Heart left ventricle (tissue), 16 donors: ENCODE measurements at regions not wholly inside any gene's neighbourhood (a gene's known extent, or its start where the extent isn't known, plus 50 kb on each side); places are given as distances from the start of the nearest gene placed in this dataset.

Source experiments
- ATAC-seq, 4 donors: fragments of 200-7000 bp; cut with Tn5 transposase; one replicate each; pipeline ENCODE4 v1.9.1; 2020 to 2022; ENCODE audit warnings: moderate library complexity in 4 of 4, mild to moderate bottlenecking in 3 of 4, moderate number of reproducible peaks in 1 of 4
- DNase-seq, 5 donors: peaks; one replicate each; pipeline ENCODE4 v3.0.0-alpha.2; 2020
- H3K27ac ChIP-seq, 12 donors: fragments of 200-600 bp; sonication (generic) in 4 of 12; one replicate each; pipeline versions ENCODE4 v1.5.0 to v1.8.0; 2016 to 2022; ENCODE audit warnings: mild to moderate bottlenecking in 2 of 12
- H3K27me3 ChIP-seq, 9 donors: fragments of 200-600 bp; sonication (generic) in 2 of 9; one replicate each; pipeline versions ENCODE4 v1.5.1 to v1.8.0; 2016 to 2022; ENCODE audit warnings: mild to moderate bottlenecking in 3 of 9
- H3K36me3 ChIP-seq, 9 donors: fragments of 200-600 bp; sonication (generic) in 2 of 9; one replicate each; pipeline versions ENCODE4 v1.5.0 to v1.8.0; 2018 to 2022; ENCODE audit warnings: mild to moderate bottlenecking in 2 of 9
- H3K4me1 ChIP-seq, 12 donors: fragments of 200-600 bp; sonication (generic) in 4 of 12; one replicate each; pipeline versions ENCODE4 v1.5.0 to v1.8.0; 2016 to 2022; ENCODE audit warnings: mild to moderate bottlenecking in 3 of 12
- H3K4me3 ChIP-seq, 12 donors: fragments of 200-600 bp; sonication (generic) in 4 of 12; one replicate each; pipeline versions ENCODE4 v1.5.0 to v1.8.0; 2017 to 2022; ENCODE audit warnings: mild to moderate bottlenecking in 9 of 12, moderate library complexity in 4 of 12
- H3K9me3 ChIP-seq, 12 donors: fragments of 200-600 bp; sonication (generic) in 4 of 12; one replicate each; pipeline versions ENCODE4 v1.5.0 to v1.8.0; 2016 to 2022; ENCODE audit warnings: mild to moderate bottlenecking in 1 of 12
- POLR2A ChIP-seq, 2 donors: fragments of 450-650 bp; IDR thresholded peaks; one replicate each; pipeline ENCODE4 v1.6.1; 2017; ENCODE audit warnings: antibody characterized with exemption in 2 of 2, mild to moderate bottlenecking in 2 of 2, moderate library complexity in 2 of 2
- WGBS, 4 donors: extraction: QIAGEN DNeasy Blood & Tissue Kit in 2 of 4; methylation state at CpG; one replicate each; pipeline versions ENCODE4 v1.1.5 to v1.1.7; 2013 to 2018; 5-methylcytosine and 5-hydroxymethylcytosine counted together
- intact Hi-C, 10 donors: fragments of 100-400 bp; cut with DNase I; formaldehyde crosslinking; loops; one replicate each; pipeline versions ENCODE4 v1.11.1 to v1.14.2; 2022
- TF ChIP-seq, protein P1 (sequence below), 12 donors: fragments of 200-600 bp; sonication (generic) in 4 of 12; IDR thresholded peaks; one replicate each; pipeline versions ENCODE4 v1.5.0 to v1.8.0; 2018 to 2022; ENCODE audit warnings: antibody characterized with exemption in 12 of 12, mild to moderate bottlenecking in 5 of 12
- donor health status: ischemic (EF 13 %, LVEDD 7.1; RV severe dilation, severe dysfunction).
- donor health status: healthy with polysubstance abuse.
- donor health status: DM: no; HTN: yes; CAD: no.
- donor health status: DM: no; HTN: no; CAD: no.
- donor health status: ischemic (EF 25% LVEDD 6.9; RV normal size, moderate dysfunction).
- donor health status: ischemic (EF 25% LVEDD 5.7; RV mildly dilated, moderate dysfunction).
- donor health status: healthy.
- donor health status: DM: yes; HTN: yes; CAD: no.
- donor health status: ischemic (EF 35%, LVEDD 5.7; RV mildly dilated, moderate dysfunction).
- donor health status: nonischemic (EF 11% LVEDD 7.7; RV severe dilation, severe dysfunction).
- donor health status: DM: yes; HTN: yes; CAD: no.
- donor health status: PGD.
- donor health status: ischemic (EF 29% LVEDD 5.4; RV normal size, mild dysfunction).
- donor health status: nonischemic (EF 23%, LVEDD 6.1; RV moderate dilation, normal function).

DNA sequence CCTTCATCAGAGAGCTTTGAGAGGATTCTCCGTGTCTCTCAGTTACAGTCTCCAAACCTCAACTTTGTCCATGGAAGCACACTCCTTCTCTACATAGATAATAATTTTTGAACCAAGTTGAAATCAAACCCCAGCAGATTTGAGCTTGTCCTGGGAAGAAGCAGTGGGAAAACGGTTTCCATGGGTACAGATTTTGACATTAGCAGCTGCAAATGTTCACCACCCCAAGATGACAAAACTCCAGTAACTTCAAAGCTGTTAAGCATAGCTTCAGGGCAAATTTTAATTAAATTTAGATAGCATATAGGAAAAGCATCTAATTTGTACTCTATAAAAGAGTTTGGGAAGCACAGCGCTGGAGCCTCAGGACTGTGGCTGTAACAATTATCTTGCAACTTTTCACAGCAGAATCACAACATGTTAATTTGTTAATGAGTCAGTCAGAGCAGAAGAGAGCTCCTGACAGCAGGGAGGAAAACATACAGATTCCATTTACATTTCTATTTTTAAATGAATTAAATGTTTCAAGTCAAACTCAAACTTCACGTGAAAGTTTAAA lies 240.7 kb downstream of the BMP7 start:
- DNase-seq (no peak), ATAC-seq (no peak)
- Histone ChIP-seq H3K4me1 (no peaks in the 10 kb centered on the region), H3K27me3 (peaks cover 0 to 50% (median 14%) of the 10 kb centered on the region in 9 donors), H3K4me3 (no peak overlapping the region), H3K27ac (no peak overlapping the region), H3K36me3 (no peaks in the 10 kb centered on the region), H3K9me3 (no peaks in the 10 kb centered on the region)
- WGBS, 4 donors = 52 to 60% (median 57%) methylated on average over 4 of the region's 4 CpGs
- TF ChIP-seq, protein P1, sequence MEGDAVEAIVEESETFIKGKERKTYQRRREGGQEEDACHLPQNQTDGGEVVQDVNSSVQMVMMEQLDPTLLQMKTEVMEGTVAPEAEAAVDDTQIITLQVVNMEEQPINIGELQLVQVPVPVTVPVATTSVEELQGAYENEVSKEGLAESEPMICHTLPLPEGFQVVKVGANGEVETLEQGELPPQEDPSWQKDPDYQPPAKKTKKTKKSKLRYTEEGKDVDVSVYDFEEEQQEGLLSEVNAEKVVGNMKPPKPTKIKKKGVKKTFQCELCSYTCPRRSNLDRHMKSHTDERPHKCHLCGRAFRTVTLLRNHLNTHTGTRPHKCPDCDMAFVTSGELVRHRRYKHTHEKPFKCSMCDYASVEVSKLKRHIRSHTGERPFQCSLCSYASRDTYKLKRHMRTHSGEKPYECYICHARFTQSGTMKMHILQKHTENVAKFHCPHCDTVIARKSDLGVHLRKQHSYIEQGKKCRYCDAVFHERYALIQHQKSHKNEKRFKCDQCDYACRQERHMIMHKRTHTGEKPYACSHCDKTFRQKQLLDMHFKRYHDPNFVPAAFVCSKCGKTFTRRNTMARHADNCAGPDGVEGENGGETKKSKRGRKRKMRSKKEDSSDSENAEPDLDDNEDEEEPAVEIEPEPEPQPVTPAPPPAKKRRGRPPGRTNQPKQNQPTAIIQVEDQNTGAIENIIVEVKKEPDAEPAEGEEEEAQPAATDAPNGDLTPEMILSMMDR (IDR thresholded peaks at IDR 0.05) = no peak
- no peak for TF ChIP-seq POLR2A (IDR thresholded peaks at IDR 0.05)
- intact Hi-C loops = loop anchor here in 1 of 10 donors (10.0 kb wide), 1 partner anchor 61 kb away; no protein-coding TSS in a partner anchor

DNA sequence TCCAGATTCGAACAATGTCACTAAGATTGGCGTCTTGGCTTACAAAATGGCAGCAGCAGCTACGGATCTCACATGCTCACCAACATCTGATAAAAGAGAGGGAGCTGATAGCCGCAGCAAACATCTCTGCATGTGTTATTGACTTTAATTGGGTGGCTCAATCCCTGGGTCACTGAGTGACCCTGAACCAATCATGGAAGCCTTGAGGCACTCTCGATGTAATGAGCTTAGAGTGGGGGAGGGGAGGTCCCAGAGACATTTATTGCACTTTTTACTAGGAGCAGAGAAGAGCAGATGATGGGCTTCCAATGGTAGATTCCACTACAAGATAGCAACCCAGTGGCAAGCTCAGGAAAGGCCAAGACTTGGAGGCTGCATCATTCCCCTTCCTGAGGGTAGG lies 238.7 kb downstream of the BMP7 start:
- Histone ChIP-seq H3K36me3 (no peaks in the 10 kb centered on the region), H3K9me3 (no peaks in the 10 kb centered on the region), H3K27ac (no peak overlapping the region), H3K4me1 (no peaks in the 10 kb centered on the region), H3K27me3 (peaks cover 0 to 44% (median 7%) of the 10 kb centered on the region in 9 donors), H3K4me3 (no peak overlapping the region)
- intact Hi-C loops = loop anchor here in 1 of 10 donors (10.0 kb wide), 1 partner anchor 63 kb away; no protein-coding TSS in a partner anchor
- DNase-seq (no peak), ATAC-seq (no peak)
- TF ChIP-seq, protein P1 (IDR thresholded peaks at IDR 0.05) = no peak
- no peak for TF ChIP-seq POLR2A (IDR thresholded peaks at IDR 0.05)
- WGBS, 4 donors = 64 to 75% (median 69%) methylated on average over 5 of the region's 5 CpGs

DNA sequence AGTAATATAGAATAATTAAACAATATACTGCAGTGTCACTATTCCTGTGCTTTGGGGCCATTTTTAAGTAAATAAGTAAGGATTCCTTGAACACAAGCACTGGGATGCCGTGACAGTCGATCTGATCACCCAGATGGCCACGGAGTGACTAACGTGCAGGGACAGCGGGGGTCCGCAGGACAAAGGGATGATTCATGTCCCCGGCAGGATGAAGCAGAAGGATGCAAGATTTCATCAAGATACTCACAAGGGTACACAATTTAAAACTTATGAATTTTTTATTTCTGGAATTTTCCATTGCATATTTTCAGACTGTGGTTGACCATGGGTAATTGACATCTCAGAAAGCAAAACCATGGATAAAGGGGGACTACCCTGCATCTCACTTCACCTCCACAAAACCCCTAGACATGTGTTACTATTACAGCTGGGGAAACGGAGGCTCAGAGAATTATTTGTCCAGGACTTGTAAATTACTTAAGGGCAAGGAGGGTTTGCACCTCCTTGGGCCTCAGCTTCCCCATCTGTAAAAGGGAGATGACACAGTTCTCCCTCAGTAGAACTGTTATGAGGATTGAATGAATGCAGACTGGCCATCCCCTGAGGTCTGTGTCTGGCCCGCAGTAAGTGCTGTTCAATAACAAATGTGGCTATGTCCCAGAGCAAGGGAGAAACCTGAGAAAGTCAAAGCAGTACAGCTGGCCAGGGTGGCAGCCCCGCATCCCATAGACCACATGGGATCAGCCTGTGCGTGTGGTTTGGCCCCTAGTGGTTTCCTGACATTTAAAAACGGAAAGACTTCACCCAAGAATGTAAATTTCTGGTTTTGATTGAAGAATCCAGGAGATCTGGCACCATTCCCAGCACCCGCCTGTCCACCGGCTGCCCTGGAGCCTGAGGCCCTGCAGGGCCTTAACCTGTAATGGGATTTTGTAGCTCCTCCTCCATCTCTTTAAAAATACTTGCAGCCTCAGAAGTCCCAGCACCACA lies 235.5 kb downstream of the BMP7 start:
- 53 to 61% (median 57%) methylated on average over 14 of the region's 14 CpGs for WGBS, 4 donors
- Histone ChIP-seq H3K36me3 (no peaks in the 10 kb centered on the region), H3K9me3 (peaks cover 0 to 9% (median 0%) of the 10 kb centered on the region in 12 donors), H3K27ac (no peak overlapping the region), H3K27me3 (peaks cover 0 to 47% (median 4%) of the 10 kb centered on the region in 9 donors), H3K4me1 (no peaks in the 10 kb centered on the region), H3K4me3 (no peak overlapping the region)
- ATAC-seq (no peak), DNase-seq (no peak)
- intact Hi-C loops = no loop called here
- TF ChIP-seq POLR2A (IDR thresholded peaks at IDR 0.05) = no peak

DNA sequence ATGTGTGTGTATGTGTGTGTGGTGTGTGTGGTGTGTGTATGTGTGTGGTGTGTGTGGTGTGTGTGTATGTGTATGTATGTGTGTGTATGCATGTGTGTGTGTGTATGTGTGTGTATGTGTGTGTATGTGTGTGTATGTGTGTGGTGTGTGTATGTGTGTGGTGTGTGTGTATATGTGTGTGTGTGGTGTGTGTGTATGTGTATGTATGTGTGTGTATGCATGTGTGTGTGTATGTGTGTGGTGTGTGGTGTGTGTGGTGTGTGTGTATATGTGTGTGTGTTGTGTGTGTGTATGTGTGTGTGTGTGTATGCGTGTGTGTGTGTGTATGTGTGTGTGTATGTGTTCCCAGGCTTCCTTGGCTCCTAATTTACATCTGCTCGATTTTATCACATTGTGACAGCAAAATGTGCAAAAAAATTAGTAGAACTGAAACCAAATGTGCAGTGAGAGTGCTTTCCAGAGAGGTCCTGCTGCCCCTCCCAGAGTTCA lies 234.5 kb downstream of the BMP7 start:
- H3K4me3 ChIP-seq = no peak overlapping the region
- peaks cover 0 to 44% (median 7%) of the 10 kb centered on the region in 9 donors for H3K27me3 ChIP-seq
- no peak for ATAC-seq
- peaks cover 0 to 9% (median 0%) of the 10 kb centered on the region in 12 donors for H3K9me3 ChIP-seq
- no peaks in the 10 kb centered on the region for H3K4me1 ChIP-seq
- WGBS, 4 donors = 66 to 83% (median 75%) methylated on average over 2 of the region's 2 CpGs
- no peak overlapping the region for H3K27ac ChIP-seq
- TF ChIP-seq, protein P1 (IDR thresholded peaks at IDR 0.05) = no peak
- TF ChIP-seq POLR2A (IDR thresholded peaks at IDR 0.05) = no peak
- H3K36me3 ChIP-seq = no peaks in the 10 kb centered on the region
- DNase-seq = no peak
- intact Hi-C loops = no loop called here
